ENCODE measurements at regions not wholly inside any gene's neighbourhood (a gene's known extent, or its start where the extent isn't known, plus 50 kb on each side); places are given as distances from the start of the nearest gene placed in this dataset.
"Not testable (repeated sequence)": the region's sequence is repeated elsewhere in the genome, so short reads cannot be mapped to it uniquely, and the experiment has no call there.

DNA sequence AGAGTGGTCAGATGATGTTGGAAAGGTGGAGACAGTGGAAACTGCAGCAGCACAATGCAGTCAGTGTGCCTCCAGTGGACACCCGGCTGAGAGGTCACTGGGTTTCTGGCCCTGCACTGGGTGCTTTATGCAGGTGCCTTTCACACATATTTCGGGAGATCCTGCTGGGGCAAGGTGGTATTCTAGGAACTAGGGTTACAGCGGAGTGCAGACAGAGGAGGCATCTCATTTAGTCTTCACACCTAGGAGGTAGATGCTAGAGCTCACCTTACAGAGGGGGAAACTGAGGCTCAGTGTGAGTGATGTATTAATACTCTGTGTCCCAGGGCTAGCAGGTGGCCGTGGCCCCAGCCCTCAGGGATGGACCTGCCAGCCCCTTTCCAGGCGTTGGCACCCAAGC, 103.9 kb upstream of the KCTD7 start:
- TF ChIP-seq, protein P1, sequence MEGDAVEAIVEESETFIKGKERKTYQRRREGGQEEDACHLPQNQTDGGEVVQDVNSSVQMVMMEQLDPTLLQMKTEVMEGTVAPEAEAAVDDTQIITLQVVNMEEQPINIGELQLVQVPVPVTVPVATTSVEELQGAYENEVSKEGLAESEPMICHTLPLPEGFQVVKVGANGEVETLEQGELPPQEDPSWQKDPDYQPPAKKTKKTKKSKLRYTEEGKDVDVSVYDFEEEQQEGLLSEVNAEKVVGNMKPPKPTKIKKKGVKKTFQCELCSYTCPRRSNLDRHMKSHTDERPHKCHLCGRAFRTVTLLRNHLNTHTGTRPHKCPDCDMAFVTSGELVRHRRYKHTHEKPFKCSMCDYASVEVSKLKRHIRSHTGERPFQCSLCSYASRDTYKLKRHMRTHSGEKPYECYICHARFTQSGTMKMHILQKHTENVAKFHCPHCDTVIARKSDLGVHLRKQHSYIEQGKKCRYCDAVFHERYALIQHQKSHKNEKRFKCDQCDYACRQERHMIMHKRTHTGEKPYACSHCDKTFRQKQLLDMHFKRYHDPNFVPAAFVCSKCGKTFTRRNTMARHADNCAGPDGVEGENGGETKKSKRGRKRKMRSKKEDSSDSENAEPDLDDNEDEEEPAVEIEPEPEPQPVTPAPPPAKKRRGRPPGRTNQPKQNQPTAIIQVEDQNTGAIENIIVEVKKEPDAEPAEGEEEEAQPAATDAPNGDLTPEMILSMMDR (IDR thresholded peaks at IDR 0.05; ENCODE audit: low read depth, low read length, missing control alignments) = no peak
- in situ Hi-C loops (cut with HindIII; ENCODE audit: low sequenced_read_pairs) = no loop called here
- no peak overlapping the region for H3K4me3 ChIP-seq (ENCODE audit: low read depth, low read length)
- DNase-seq (ENCODE audit: low read depth) = no peak

DNA sequence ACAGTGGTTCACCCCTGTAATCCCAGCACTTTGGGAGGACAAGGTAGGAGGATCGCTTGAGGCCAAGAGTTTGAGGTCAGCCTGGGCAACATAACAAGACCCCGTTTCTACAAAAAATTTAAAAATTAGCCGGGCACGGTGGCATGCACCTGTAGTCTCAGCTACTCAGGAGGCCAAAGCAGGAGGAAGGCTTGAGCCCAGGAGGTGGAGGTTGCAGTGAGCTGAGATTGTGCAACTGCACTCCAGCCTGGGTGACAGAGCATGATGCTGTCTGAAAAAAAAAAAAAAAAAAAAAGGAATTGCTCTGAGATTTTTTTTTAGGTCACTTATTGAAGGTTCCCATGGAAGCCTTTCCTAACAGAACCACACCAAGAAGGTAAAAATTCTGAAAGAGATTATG, 101.9 kb upstream of the KCTD7 start:
- H3K4me3 ChIP-seq (ENCODE audit: low read depth, low read length); in situ Hi-C loops (cut with HindIII; ENCODE audit: low sequenced_read_pairs); DNase-seq (ENCODE audit: low read depth): not testable (repeated sequence)

DNA sequence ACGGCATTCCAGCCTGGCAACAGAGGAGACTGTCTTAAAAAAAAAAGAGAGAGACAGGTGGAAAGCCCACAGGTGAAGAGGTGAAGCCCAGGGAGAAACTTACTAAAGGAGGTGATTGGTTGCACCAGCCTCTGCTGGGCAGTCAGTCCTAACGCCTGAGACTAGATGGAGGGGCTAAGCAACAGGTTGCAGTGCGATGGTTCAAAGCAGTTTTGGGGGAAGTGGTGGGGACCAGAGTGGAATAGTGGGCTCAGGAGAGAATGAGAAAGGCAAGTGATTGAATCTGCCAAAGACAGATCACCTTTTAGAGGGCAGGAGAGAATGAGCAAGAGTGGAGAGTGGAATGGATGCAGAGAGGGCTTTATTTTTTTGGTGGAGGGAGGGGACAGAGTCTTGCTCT, 100.0 kb upstream of the KCTD7 start:
- DNase-seq (ENCODE audit: low read depth) = no peak
- TF ChIP-seq, protein P1 (IDR thresholded peaks at IDR 0.05; ENCODE audit: low read depth, low read length, missing control alignments) = no peak
- in situ Hi-C loops (cut with HindIII; ENCODE audit: low sequenced_read_pairs) = no loop called here
- H3K4me3 ChIP-seq (ENCODE audit: low read depth, low read length) = no peak overlapping the region

DNA sequence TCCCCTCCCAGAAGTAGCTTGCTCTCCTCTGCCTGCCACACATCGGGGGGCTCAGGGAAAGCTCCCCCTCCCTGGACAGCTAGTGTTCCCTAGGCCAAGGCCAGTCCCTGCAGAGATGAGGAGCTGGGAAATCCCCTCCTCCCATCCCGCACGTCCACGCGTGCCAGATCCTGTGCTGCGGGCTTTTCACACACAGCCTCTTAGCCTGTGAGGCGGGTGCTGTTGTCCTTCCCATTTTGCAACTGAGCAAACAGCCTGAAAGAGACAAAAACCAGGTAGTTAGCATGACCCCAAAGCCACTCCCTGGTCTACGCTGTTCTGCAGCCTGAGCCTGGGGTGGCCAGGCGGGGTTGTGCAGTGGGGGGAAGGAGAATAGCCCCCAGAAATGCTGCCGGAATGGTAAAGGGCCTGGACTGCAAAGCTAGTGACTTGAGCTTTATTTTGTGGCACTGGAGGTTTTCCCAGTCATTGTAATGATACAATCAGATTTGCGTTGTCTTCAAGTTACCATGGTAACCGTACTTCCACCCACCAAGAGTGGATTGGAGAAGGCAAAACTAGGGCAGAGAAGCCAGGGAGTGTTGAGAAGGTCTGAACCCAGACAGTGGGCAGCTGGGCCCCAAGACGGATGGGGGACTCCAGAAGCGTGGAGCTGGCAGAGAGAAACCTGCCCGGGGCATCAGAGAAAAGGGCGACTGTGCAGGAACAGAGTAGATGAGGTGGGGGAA, 98.6 kb upstream of the KCTD7 start:
- DNase-seq (ENCODE audit: low read depth) = no peak
- H3K4me3 ChIP-seq (ENCODE audit: low read depth, low read length) = no peak overlapping the region
- TF ChIP-seq, protein P1 (IDR thresholded peaks at IDR 0.05; ENCODE audit: low read depth, low read length, missing control alignments) = no peak
- in situ Hi-C loops (cut with HindIII; ENCODE audit: low sequenced_read_pairs) = no loop called here

DNA sequence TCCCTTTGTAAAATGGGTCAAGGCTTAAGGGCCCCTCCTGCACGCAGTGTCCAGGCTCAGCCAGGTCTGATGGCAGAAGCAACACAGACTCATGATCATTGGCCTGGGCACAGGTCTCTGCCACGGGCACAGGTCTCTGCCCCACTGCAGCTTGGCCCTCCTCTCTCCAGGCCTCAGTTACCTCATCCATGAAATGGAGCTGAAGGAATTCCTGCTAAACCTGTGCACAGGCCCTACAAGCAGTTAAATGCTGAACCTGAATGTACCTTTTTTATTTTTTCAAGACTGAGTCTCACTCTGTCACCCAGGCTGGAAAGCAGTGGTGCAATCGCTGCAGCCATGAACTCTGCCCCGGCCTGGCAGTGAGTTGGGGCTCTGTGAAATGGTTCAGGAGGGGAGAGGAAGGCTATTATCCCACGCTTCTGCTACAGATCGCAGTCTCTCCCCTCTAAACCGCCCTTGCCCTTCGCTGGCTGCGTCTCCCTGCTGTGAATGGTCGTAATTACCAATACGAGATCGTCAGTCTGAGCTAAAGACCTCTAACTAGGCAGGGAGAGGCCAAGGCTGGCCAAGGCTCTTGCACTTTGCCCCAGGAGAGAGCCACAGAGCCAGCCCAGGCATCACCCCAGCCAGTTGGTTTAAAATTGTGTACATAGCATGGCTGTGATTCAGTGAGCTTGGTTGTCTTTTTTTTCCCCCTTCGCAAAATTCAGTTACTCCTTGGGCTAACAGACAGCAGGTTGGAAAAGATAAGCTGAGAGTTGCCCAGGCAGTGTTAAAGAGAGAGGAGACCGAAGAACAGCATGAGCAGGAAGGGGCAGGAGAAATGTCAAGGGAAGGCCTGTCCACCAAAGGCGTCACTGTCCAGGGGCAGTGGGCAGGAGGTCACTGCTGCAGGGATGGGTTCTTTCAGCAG, 93.0 kb upstream of the KCTD7 start:
- no peak for DNase-seq (ENCODE audit: low read depth)
- no peak overlapping the region for H3K4me3 ChIP-seq (ENCODE audit: low read depth, low read length)
- TF ChIP-seq, protein P1 (IDR thresholded peaks at IDR 0.05; ENCODE audit: low read depth, low read length, missing control alignments) = no peak
- in situ Hi-C loops (cut with HindIII; ENCODE audit: low sequenced_read_pairs) = no loop called here

DNA sequence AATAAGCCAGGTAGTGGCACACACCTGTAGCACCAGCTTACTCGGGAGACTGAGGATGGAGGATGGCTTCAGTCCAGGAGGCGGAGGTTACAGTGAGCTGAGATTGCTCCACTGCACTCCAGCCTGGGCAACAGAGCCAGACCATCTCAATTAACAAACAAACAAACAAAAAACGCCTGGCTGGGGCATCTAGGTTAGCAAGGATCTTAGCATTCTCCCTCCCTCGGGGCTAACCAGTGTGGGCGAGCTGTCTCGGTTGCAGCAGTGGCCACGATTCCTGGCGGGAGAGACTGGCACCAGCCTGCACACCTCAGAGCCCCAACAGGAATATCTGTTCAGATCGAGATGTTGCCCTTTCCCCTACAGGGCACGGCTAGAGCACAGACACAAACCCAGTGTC, 91.3 kb upstream of the KCTD7 start:
- TF ChIP-seq, protein P1 (IDR thresholded peaks at IDR 0.05; ENCODE audit: low read depth, low read length, missing control alignments) = no peak
- no peak overlapping the region for H3K4me3 ChIP-seq (ENCODE audit: low read depth, low read length)
- in situ Hi-C loops (cut with HindIII; ENCODE audit: low sequenced_read_pairs) = no loop called here
- DNase-seq (ENCODE audit: low read depth) = no peak

DNA sequence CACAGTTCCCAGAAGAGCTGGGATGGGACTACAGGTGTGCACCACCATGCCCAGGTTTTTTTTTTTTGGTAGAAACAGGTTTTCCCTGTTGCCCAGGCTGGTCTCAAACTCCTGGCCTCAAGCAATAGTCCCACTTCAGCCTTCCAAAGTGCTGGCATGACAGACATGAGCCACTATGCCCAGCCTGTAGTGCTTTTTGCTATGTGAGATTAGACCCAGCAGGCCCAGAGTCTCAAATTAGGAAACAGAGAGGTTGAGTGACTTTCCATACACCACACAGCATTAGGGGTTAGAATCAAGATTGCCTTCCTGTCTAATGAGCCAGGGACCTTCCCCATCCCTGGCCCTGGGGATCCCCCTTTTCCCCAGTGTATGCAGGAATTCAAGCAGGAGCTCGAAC, 90.8 kb upstream of the KCTD7 start:
- in situ Hi-C loops (cut with HindIII; ENCODE audit: low sequenced_read_pairs) = no loop called here
- TF ChIP-seq, protein P1 (IDR thresholded peaks at IDR 0.05; ENCODE audit: low read depth, low read length, missing control alignments) = no peak
- no peak for DNase-seq (ENCODE audit: low read depth)
- H3K4me3 ChIP-seq (ENCODE audit: low read depth, low read length) = no peak overlapping the region

Data from astrocyte of the cerebellum (primary cell).